ENCODE measurements at regions not wholly inside any gene's neighbourhood (a gene's known extent, or its start where the extent isn't known, plus 50 kb on each side); places are given as distances from the start of the nearest gene placed in this dataset.

GRCh38 chr9:129235931-129236331 is 57.9 kb upstream of the IER5L start:
- DNase-seq = no peak
- no peak for TF ChIP-seq POLR2A (IDR thresholded peaks at IDR 0.05; ENCODE audit: low read length)

- TF ChIP-seq GATA1 (IDR thresholded peaks at IDR 0.05; ENCODE audit: low read depth, low read length) = no peak
- TF ChIP-seq POLR2A (IDR thresholded peaks at IDR 0.05; ENCODE audit: low read length) = no peak
Measured at GRCh38 chr9:129235041-129235930, 57.2 kb upstream of the IER5L start.

GRCh38 chr9:129234491-129234890 is 56.4 kb upstream of the IER5L start:
- TF ChIP-seq GATA1 (IDR thresholded peaks at IDR 0.05; ENCODE audit: low read depth, low read length) (no peak), POLR2A (IDR thresholded peaks at IDR 0.05; ENCODE audit: low read length) (no peak)
- DNase-seq = no peak

More at GRCh38 chr9:129235041-129235930, 57.2 kb upstream of the IER5L start:
- DNase-seq = no peak

GRCh38 chr9:129232839-129233591 is 55.0 kb upstream of the IER5L start:
- TF ChIP-seq POLR2A (IDR thresholded peaks at IDR 0.05; ENCODE audit: low read length) (no peak), GATA1 (IDR thresholded peaks at IDR 0.05; ENCODE audit: low read depth, low read length) (no peak)
- no peak for DNase-seq

- no peak for TF ChIP-seq GATA1 (IDR thresholded peaks at IDR 0.05; ENCODE audit: low read depth, low read length)
- TF ChIP-seq POLR2A (IDR thresholded peaks at IDR 0.05; ENCODE audit: low read length) = no peak
- DNase-seq = no peak
Measured at GRCh38 chr9:129231759-129232158, 53.7 kb upstream of the IER5L start.

GRCh38 chr9:129231022-129231739 is 53.1 kb upstream of the IER5L start:
- no peak for DNase-seq
- TF ChIP-seq POLR2A (IDR thresholded peaks at IDR 0.05; ENCODE audit: low read length) (no peak), GATA1 (IDR thresholded peaks at IDR 0.05; ENCODE audit: low read depth, low read length) (no peak)

- DNase-seq = no peak
- no peak for TF ChIP-seq POLR2A (IDR thresholded peaks at IDR 0.05; ENCODE audit: low read length)
- TF ChIP-seq GATA1 (IDR thresholded peaks at IDR 0.05; ENCODE audit: low read depth, low read length) = no peak
Measured at GRCh38 chr9:129230302-129230701, 52.2 kb upstream of the IER5L start.

Measured in erythroblast (primary cell).